GM23338 (cell line): ENCODE measurements at regions not wholly inside any gene's neighbourhood (a gene's known extent, or its start where the extent isn't known, plus 50 kb on each side); places are given as distances from the start of the nearest gene placed in this dataset.

Experiments
- ATAC-seq: fragments of 200-7000 bp; cut with Tn5 transposase; 3 replicates; pipeline ENCODE4 v1.9.1; 2020
- DNase-seq: peaks from one replicate; pipeline ENCODE4 v3.0.0-alpha.2; 2015; ENCODE audit warnings: low spot score
- H2AFZ ChIP-seq: fragments of 200-600 bp; sonication (generic); 2 replicates; pipeline ENCODE4 v1.8.0; 2016; ENCODE audit warnings: antibody characterized with exemption, mild to moderate bottlenecking, moderate library complexity
- H3F3A ChIP-seq: fragments of 200-600 bp; sonication (generic); replicated peaks from 2 replicates; pipeline ENCODE4 v1.8.0; 2017; ENCODE audit warnings: antibody characterized with exemption, mixed run types, low read depth
- H3K27ac ChIP-seq: fragments of 200-600 bp; sonication (generic); 2 replicates; pipeline ENCODE4 v1.6.1; 2016; ENCODE audit warnings: low read depth
- H3K27me3 ChIP-seq: fragments of 200-600 bp; sonication (generic); 2 replicates; pipeline ENCODE4 v1.8.0; 2016; ENCODE audit warnings: mild to moderate bottlenecking, mixed run types, moderate library complexity; ENCODE audit not compliant: insufficient read depth
- H3K36me3 ChIP-seq: fragments of 200-600 bp; sonication (generic); 2 replicates; pipeline ENCODE4 v1.8.0; 2016; ENCODE audit warnings: mild to moderate bottlenecking; ENCODE audit not compliant: insufficient read depth
- H3K4me1 ChIP-seq: fragments of 200-600 bp; sonication (generic); 2 replicates; pipeline ENCODE4 v1.8.0; 2016; ENCODE audit warnings: mild to moderate bottlenecking, moderate library complexity; ENCODE audit not compliant: insufficient read depth
- H3K4me2 ChIP-seq: fragments of 200-600 bp; sonication (generic); 2 replicates; pipeline ENCODE4 v1.7.1; 2017; ENCODE audit warnings: mixed run types
- H3K4me3 ChIP-seq: fragments of 200-600 bp; sonication (generic); 2 replicates; pipeline ENCODE4 v1.6.1; 2016; ENCODE audit warnings: mixed run types
- H3K79me2 ChIP-seq: fragments of 200-600 bp; sonication (generic); replicated peaks from 2 replicates; pipeline ENCODE4 v1.8.0; 2017; ENCODE audit warnings: mild to moderate bottlenecking; ENCODE audit not compliant: insufficient read depth
- H3K9me2 ChIP-seq: fragments of 200-600 bp; sonication (generic); 2 replicates; pipeline ENCODE4 v1.8.0; 2017; ENCODE audit not compliant: insufficient read depth
- H4K20me1 ChIP-seq: fragments of 200-600 bp; sonication (generic); replicated peaks from 2 replicates; pipeline ENCODE4 v1.8.0; 2017; ENCODE audit warnings: mild to moderate bottlenecking; ENCODE audit not compliant: insufficient read depth
- H3K27ac Mint-ChIP-seq: 2 replicates; pipeline ENCODE4 v1.8.0; 2020; ENCODE audit warnings: inconsistent platforms, mild to moderate bottlenecking, moderate library complexity, mixed read lengths
- H3K27me3 Mint-ChIP-seq: 3 replicates; pipeline ENCODE4 v1.8.0; 2022; ENCODE audit warnings: low read depth, mild to moderate bottlenecking, moderate library complexity, mixed read lengths, inconsistent platforms; ENCODE audit not compliant: insufficient read depth, poor library complexity
- H3K36me3 Mint-ChIP-seq: 3 replicates; pipeline ENCODE4 v1.8.0; 2021; ENCODE audit warnings: low read depth, mild to moderate bottlenecking, inconsistent platforms, moderate library complexity, mixed read lengths
- H3K4me1 Mint-ChIP-seq: 3 replicates; pipeline ENCODE4 v1.8.0; 2020; ENCODE audit warnings: mild to moderate bottlenecking, inconsistent platforms, mixed read lengths
- H3K4me3 Mint-ChIP-seq: 3 replicates; pipeline ENCODE4 v1.8.0; 2021; ENCODE audit warnings: moderate library complexity, mild to moderate bottlenecking, inconsistent platforms, mixed read lengths
- H3K9me3 Mint-ChIP-seq: 3 replicates; pipeline ENCODE4 v1.8.0; 2020; ENCODE audit warnings: moderate library complexity, mild to moderate bottlenecking, inconsistent platforms, mixed read lengths
- CREB1 ChIP-seq: fragments of 250-450 bp; sonication (Bioruptor Pico); IDR thresholded peaks from 2 replicates; pipeline ENCODE4 v1.5.0; 2020; ENCODE audit warnings: low read depth, mild to moderate bottlenecking, moderate library complexity
- ETS1 ChIP-seq: IDR thresholded peaks from 2 replicates; pipeline ENCODE4 v1.6.1; 2016; ENCODE audit warnings: antibody characterized with exemption
- EZH2 ChIP-seq: fragments of 200-600 bp; sonication (generic); IDR thresholded peaks from one replicate; pipeline ENCODE4 v1.8.0; 2017; ENCODE audit warnings: antibody characterized with exemption, mild to moderate bottlenecking, low read depth; ENCODE audit not compliant: unreplicated experiment
- EZH2phosphoT487 ChIP-seq: fragments of 200-600 bp; sonication (generic); IDR thresholded peaks from one replicate; pipeline ENCODE4 v1.8.1; 2018; ENCODE audit warnings: antibody characterized with exemption; ENCODE audit not compliant: unreplicated experiment
- JUNB ChIP-seq: IDR thresholded peaks from one replicate; pipeline ENCODE4 v1.6.1; 2016; ENCODE audit warnings: antibody characterized with exemption; ENCODE audit not compliant: unreplicated experiment
- NANOG ChIP-seq: IDR thresholded peaks from 2 replicates; pipeline ENCODE4 v1.6.1; 2016; ENCODE audit warnings: antibody characterized with exemption, borderline replicate concordance
- POLR2AphosphoS5 ChIP-seq: IDR thresholded peaks from 2 replicates; pipeline ENCODE4 v1.6.1; 2016; ENCODE audit warnings: antibody characterized with exemption, low read depth
- STAT1 ChIP-seq: IDR thresholded peaks from one replicate; pipeline ENCODE4 v1.6.1; 2016; ENCODE audit warnings: antibody characterized with exemption; ENCODE audit not compliant: unreplicated experiment
- ZNF114 ChIP-seq: fragments of 250-450 bp; sonication (Bioruptor Pico); IDR thresholded peaks from 2 replicates; pipeline ENCODE4 v1.5.0; 2020; ENCODE audit warnings: mild to moderate bottlenecking, moderate library complexity
- ZNF331 ChIP-seq: fragments of 250-450 bp; sonication (Bioruptor Pico); IDR thresholded peaks from 2 replicates; pipeline ENCODE4 v1.5.0; 2020; ENCODE audit warnings: low read depth, mild to moderate bottlenecking, moderate library complexity
- TF ChIP-seq, protein P1 (sequence below): fragments of 250-450 bp; sonication (Bioruptor Pico); IDR thresholded peaks from 2 replicates; pipeline ENCODE4 v1.5.0; 2020; ENCODE audit warnings: mild to moderate bottlenecking, moderate library complexity
- TF ChIP-seq, protein P2 (sequence below): IDR thresholded peaks from one replicate; pipeline ENCODE4 v1.6.1; 2018; ENCODE audit warnings: antibody characterized with exemption; ENCODE audit not compliant: unreplicated experiment
- TF ChIP-seq, protein P3 (sequence below), 2 experiments: fragments of 200-600 bp in 1 of 2; sonication (generic) in 1 of 2; conservative IDR thresholded peaks; 2 replicates each; pipeline versions ENCODE4 v1.5.1 to v1.6.1; 2016 to 2017; ENCODE audit warnings: antibody characterized with exemption in 2 of 2, low read depth in 2 of 2, mild to moderate bottlenecking in 2 of 2, moderate library complexity in 1 of 2

DNA sequence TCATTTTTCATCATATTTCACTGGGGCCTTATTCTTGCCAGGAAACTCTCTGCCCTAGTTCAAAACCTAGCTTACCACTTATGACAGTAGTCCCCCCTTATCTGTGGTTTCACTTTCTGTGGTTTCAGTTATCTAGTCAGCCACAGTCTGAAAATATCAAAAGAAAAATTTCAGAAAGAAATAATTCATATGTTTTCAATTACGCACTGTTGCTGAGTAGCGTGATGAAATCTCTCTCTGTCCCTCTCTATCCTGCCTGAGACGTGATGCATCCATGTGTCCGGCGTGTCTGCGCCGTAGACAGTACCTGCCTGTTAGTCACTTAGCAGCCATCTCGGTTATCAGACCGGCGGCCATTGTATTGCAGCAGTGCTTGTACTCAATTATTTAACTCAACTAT is 369.9 kb upstream of the MCTP2 start:
- no peak for ATAC-seq
- H3K4me2 ChIP-seq = no peak overlapping the region
- no peak overlapping the region for H3K27ac Mint-ChIP-seq
- H3K27me3 Mint-ChIP-seq = no peaks in the 10 kb centered on the region
- no peak overlapping the region for H3K27ac ChIP-seq
- H3K27me3 ChIP-seq = no peaks in the 10 kb centered on the region
- no peak overlapping the region for H3K4me3 Mint-ChIP-seq
- no peaks in the 10 kb centered on the region for H3K4me1 Mint-ChIP-seq
- H3K9me2 ChIP-seq = no peaks in the 10 kb centered on the region
- TF ChIP-seq ZNF331 (CRISPR knock-in tag) (no peak), EZH2 (no peak), NANOG (no peak), ETS1 (no peak), EZH2phosphoT487 (no peak), ZNF114 (no peak), JUNB (no peak), CREB1 (CRISPR knock-in tag) (no peak), STAT1 (no peak), POLR2AphosphoS5 (no peak)
- TF ChIP-seq, protein P1, sequence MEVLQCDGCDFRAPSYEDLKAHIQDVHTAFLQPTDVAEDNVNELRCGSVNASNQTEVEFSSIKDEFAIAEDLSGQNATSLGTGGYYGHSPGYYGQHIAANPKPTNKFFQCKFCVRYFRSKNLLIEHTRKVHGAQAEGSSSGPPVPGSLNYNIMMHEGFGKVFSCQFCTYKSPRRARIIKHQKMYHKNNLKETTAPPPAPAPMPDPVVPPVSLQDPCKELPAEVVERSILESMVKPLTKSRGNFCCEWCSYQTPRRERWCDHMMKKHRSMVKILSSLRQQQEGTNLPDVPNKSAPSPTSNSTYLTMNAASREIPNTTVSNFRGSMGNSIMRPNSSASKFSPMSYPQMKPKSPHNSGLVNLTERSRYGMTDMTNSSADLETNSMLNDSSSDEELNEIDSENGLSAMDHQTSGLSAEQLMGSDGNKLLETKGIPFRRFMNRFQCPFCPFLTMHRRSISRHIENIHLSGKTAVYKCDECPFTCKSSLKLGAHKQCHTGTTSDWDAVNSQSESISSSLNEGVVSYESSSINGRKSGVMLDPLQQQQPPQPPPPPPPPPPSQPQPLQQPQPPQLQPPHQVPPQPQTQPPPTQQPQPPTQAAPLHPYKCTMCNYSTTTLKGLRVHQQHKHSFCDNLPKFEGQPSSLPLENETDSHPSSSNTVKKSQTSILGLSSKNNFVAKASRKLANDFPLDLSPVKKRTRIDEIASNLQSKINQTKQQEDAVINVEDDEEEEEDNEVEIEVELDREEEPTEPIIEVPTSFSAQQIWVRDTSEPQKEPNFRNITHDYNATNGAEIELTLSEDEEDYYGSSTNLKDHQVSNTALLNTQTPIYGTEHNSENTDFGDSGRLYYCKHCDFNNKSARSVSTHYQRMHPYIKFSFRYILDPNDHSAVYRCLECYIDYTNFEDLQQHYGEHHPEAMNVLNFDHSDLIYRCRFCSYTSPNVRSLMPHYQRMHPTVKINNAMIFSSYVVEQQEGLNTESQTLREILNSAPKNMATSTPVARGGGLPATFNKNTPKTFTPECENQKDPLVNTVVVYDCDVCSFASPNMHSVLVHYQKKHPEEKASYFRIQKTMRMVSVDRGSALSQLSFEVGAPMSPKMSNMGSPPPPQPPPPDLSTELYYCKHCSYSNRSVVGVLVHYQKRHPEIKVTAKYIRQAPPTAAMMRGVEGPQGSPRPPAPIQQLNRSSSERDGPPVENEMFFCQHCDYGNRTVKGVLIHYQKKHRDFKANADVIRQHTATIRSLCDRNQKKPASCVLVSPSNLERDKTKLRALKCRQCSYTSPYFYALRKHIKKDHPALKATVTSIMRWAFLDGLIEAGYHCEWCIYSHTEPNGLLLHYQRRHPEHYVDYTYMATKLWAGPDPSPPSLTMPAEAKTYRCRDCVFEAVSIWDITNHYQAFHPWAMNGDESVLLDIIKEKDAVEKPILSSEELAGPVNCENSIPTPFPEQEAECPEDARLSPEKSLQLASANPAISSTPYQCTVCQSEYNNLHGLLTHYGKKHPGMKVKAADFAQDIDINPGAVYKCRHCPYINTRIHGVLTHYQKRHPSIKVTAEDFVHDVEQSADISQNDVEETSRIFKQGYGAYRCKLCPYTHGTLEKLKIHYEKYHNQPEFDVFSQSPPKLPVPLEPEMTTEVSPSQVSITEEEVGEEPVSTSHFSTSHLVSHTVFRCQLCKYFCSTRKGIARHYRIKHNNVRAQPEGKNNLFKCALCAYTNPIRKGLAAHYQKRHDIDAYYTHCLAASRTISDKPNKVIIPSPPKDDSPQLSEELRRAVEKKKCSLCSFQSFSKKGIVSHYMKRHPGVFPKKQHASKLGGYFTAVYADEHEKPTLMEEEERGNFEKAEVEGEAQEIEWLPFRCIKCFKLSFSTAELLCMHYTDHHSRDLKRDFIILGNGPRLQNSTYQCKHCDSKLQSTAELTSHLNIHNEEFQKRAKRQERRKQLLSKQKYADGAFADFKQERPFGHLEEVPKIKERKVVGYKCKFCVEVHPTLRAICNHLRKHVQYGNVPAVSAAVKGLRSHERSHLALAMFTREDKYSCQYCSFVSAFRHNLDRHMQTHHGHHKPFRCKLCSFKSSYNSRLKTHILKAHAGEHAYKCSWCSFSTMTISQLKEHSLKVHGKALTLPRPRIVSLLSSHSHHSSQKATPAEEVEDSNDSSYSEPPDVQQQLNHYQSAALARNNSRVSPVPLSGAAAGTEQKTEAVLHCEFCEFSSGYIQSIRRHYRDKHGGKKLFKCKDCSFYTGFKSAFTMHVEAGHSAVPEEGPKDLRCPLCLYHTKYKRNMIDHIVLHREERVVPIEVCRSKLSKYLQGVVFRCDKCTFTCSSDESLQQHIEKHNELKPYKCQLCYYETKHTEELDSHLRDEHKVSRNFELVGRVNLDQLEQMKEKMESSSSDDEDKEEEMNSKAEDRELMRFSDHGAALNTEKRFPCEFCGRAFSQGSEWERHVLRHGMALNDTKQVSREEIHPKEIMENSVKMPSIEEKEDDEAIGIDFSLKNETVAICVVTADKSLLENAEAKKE (CRISPR knock-in tag) = no peak
- TF ChIP-seq, protein P2, sequence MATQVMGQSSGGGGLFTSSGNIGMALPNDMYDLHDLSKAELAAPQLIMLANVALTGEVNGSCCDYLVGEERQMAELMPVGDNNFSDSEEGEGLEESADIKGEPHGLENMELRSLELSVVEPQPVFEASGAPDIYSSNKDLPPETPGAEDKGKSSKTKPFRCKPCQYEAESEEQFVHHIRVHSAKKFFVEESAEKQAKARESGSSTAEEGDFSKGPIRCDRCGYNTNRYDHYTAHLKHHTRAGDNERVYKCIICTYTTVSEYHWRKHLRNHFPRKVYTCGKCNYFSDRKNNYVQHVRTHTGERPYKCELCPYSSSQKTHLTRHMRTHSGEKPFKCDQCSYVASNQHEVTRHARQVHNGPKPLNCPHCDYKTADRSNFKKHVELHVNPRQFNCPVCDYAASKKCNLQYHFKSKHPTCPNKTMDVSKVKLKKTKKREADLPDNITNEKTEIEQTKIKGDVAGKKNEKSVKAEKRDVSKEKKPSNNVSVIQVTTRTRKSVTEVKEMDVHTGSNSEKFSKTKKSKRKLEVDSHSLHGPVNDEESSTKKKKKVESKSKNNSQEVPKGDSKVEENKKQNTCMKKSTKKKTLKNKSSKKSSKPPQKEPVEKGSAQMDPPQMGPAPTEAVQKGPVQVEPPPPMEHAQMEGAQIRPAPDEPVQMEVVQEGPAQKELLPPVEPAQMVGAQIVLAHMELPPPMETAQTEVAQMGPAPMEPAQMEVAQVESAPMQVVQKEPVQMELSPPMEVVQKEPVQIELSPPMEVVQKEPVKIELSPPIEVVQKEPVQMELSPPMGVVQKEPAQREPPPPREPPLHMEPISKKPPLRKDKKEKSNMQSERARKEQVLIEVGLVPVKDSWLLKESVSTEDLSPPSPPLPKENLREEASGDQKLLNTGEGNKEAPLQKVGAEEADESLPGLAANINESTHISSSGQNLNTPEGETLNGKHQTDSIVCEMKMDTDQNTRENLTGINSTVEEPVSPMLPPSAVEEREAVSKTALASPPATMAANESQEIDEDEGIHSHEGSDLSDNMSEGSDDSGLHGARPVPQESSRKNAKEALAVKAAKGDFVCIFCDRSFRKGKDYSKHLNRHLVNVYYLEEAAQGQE = no peak
- TF ChIP-seq, protein P3, sequence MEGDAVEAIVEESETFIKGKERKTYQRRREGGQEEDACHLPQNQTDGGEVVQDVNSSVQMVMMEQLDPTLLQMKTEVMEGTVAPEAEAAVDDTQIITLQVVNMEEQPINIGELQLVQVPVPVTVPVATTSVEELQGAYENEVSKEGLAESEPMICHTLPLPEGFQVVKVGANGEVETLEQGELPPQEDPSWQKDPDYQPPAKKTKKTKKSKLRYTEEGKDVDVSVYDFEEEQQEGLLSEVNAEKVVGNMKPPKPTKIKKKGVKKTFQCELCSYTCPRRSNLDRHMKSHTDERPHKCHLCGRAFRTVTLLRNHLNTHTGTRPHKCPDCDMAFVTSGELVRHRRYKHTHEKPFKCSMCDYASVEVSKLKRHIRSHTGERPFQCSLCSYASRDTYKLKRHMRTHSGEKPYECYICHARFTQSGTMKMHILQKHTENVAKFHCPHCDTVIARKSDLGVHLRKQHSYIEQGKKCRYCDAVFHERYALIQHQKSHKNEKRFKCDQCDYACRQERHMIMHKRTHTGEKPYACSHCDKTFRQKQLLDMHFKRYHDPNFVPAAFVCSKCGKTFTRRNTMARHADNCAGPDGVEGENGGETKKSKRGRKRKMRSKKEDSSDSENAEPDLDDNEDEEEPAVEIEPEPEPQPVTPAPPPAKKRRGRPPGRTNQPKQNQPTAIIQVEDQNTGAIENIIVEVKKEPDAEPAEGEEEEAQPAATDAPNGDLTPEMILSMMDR (conservative IDR thresholded peaks at IDR 0.05; ENCODE audit: low read depth in 2 of 2) = no peak
- no peaks in the 10 kb centered on the region for H4K20me1 ChIP-seq
- H3K36me3 Mint-ChIP-seq = no peaks in the 10 kb centered on the region
- H3K9me3 Mint-ChIP-seq = no peaks in the 10 kb centered on the region
- no peak for DNase-seq
- no peak overlapping the region for H3K4me3 ChIP-seq
- H3K36me3 ChIP-seq = no peaks in the 10 kb centered on the region
- no peaks in the 10 kb centered on the region for H3K79me2 ChIP-seq
- no peaks in the 10 kb centered on the region for H3F3A ChIP-seq
- no peaks in the 10 kb centered on the region for H3K4me1 ChIP-seq
- no peak overlapping the region for H2AFZ ChIP-seq
